Central memory CD8-positive, alpha-beta T cell (primary cell): ENCODE measurements at regions not wholly inside any gene's neighbourhood (a gene's known extent, or its start where the extent isn't known, plus 50 kb on each side); places are given as distances from the start of the nearest gene placed in this dataset.

Experiments
- ATAC-seq: fragments of 150-1000 bp; cut with Tn5 transposase; replicated peaks from 2 replicates; pipeline ENCODE4 v1.10.0; 2022; ENCODE audit warnings: mild to moderate bottlenecking, moderate FRiP score, moderate number of reproducible peaks; ENCODE audit not compliant: poor library complexity, severe bottlenecking; ENCODE audit errors: extremely low read depth
- DNase-seq, 2 donors: peaks; one replicate each; pipeline ENCODE4 v3.0.0; 2021; ENCODE audit warnings: low spot score in 2 of 2
- H3K27ac Mint-ChIP-seq: one replicate; pipeline ENCODE4 v1.8.0; 2022; ENCODE audit warnings: low read depth, mild to moderate bottlenecking, moderate library complexity, mixed read lengths
- H3K27me3 Mint-ChIP-seq: one replicate; pipeline ENCODE4 v1.8.0; 2022; ENCODE audit warnings: mixed read lengths
- H3K36me3 Mint-ChIP-seq: one replicate; pipeline ENCODE4 v1.8.0; 2022; ENCODE audit warnings: mild to moderate bottlenecking, moderate library complexity, mixed read lengths; ENCODE audit not compliant: insufficient read depth
- H3K4me1 Mint-ChIP-seq: one replicate; pipeline ENCODE4 v1.8.0; 2022; ENCODE audit warnings: mixed read lengths
- H3K4me3 Mint-ChIP-seq: one replicate; pipeline ENCODE4 v1.8.0; 2022; ENCODE audit warnings: mild to moderate bottlenecking, moderate library complexity, mixed read lengths
- H3K9me3 Mint-ChIP-seq: one replicate; pipeline ENCODE4 v1.8.0; 2022; ENCODE audit warnings: mixed read lengths

DNA sequence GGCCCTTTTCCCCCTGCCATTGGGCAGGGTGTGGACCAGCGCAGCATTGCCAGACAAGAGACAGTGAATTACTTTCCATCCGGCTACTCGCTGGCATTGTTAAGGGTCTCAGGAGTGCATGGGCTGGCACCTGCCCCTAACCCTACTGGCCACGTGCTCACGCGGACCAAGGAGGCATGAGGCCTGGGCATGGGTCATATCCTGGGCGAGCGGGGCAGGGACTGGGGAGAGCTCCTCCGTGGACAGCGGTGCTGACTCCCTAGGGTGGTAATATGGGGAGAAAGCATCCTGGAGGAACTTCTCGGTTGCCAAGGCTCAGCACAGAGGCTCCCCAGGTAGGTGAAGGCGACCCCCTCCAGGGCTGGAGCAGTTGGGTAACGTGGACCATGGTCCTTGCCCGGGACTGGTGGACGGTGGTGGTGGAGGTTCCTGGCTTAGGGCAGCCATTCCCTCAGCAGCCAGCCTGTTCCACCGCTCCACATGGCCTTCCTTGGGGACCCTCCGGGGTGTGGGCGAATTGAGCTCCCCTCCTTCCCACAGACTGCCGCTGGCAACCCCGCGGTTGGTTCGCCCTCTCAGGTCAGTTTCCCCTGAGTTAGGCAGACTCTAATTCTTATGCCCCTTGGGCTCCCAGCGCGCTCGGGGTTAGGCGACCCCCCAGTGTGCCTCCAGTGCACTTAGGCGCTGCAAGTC lies 465.1 kb downstream of the SLITRK5 start:
- Mint-ChIP-seq H3K27me3 (no peaks in the 10 kb centered on the region), H3K4me1 (no peaks in the 10 kb centered on the region), H3K9me3 (peaks cover 22% of the 10 kb centered on the region), H3K36me3 (no peaks in the 10 kb centered on the region), H3K4me3 (no peak overlapping the region), H3K27ac (no peak overlapping the region)
- no peak for ATAC-seq
- no peak for DNase-seq

- Mint-ChIP-seq H3K4me1 (no peaks in the 10 kb centered on the region), H3K9me3 (peaks cover 14% of the 10 kb centered on the region), H3K4me3 (no peak overlapping the region), H3K27me3 (no peaks in the 10 kb centered on the region), H3K27ac (no peak overlapping the region), H3K36me3 (no peaks in the 10 kb centered on the region)
- no peak for DNase-seq
- no peak for ATAC-seq
Measured at GRCh38 chr13:88142653-88143052, 471.5 kb downstream of the SLITRK5 start.

GRCh38 chr13:88144580-88144979 lies 473.4 kb downstream of the SLITRK5 start:
- Mint-ChIP-seq H3K36me3 (no peaks in the 10 kb centered on the region), H3K9me3 (peaks cover 14% of the 10 kb centered on the region), H3K27ac (no peak overlapping the region), H3K4me1 (no peaks in the 10 kb centered on the region), H3K4me3 (no peak overlapping the region), H3K27me3 (no peaks in the 10 kb centered on the region)
- ATAC-seq (no peak), DNase-seq (no peak)

DNA sequence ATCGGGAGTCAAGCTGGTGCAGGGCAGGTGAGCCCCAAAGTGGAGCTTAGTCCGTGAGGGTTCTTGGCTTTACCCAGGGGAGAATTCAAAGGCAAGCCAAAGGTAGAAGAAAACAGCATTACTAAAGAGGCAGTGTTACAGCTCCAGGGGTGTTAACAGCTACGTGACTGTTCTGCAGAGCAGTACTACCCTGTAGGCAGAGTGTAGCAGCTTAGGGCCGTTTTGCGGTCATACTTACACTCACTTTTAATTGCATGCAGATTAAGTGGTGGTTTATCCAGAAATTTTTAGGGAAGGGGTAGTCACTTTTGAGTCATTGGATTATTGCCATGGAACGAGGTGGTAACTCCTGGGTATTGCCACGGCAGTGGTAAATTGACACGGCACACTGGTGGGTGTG lies 482.2 kb downstream of the SLITRK5 start:
- Mint-ChIP-seq H3K9me3 (peaks cover 16% of the 10 kb centered on the region), H3K27me3 (no peaks in the 10 kb centered on the region), H3K27ac (no peak overlapping the region), H3K4me1 (no peaks in the 10 kb centered on the region), H3K4me3 (no peak overlapping the region), H3K36me3 (no peaks in the 10 kb centered on the region)
- ATAC-seq (no peak), DNase-seq (no peak)

DNA sequence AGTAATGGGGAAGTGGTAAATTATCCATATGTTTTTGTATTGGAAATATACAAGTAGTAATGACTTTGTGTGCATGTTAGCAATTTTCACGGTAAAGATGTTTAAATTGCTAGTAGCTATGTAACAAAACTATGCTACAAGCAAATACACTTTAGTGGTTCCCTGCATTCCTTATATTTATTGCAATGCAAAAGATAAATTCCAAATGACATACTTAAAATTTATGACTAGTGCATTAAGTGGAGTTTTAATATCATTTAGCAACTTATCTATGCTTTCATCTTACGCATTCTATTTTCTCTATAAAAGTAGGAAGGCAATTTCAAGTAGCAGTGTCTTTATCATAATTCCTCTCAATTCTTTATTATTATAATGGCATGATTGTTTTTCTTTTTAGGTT lies 482.8 kb downstream of the SLITRK5 start:
- DNase-seq: no peak
- Mint-ChIP-seq H3K27me3 (no peaks in the 10 kb centered on the region), H3K27ac (no peak overlapping the region), H3K4me1 (no peaks in the 10 kb centered on the region), H3K36me3 (no peaks in the 10 kb centered on the region), H3K9me3 (peaks cover 16% of the 10 kb centered on the region), H3K4me3 (no peak overlapping the region)
- ATAC-seq: no peak

DNA sequence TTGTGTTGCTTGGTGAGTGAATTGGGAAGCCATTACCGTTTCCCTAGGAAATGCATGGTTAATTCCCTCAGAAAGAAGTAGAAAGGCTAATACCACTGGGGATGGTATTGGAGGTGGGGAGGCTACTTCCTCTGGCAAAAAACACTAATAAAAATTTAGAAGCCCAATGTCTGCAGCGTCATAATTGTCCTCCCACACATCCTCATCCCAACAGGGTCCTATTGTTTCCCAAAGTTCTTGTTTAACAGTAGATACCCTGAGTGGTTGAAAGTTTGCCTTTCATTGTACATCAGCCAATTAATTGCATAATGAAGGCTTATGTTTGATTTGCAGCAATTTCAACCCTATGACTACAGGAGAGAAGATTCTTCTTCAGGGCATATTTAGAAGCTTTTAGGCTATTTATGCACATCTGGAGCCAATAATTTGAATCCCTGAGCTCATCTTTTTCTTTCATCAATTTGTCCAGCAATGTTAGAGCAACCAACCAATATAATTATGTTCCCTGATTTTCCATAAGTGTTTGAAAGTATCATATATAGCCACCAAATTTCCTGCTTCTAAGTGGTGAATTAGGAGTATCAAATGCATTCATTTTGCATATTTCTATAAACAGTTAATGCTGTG lies 491.0 kb downstream of the SLITRK5 start:
- ATAC-seq: no peak
- Mint-ChIP-seq H3K4me3 (no peak overlapping the region), H3K4me1 (no peaks in the 10 kb centered on the region), H3K27ac (no peak overlapping the region), H3K27me3 (no peaks in the 10 kb centered on the region), H3K9me3 (peaks cover 27% of the 10 kb centered on the region), H3K36me3 (peaks cover 2% of the 10 kb centered on the region)
- DNase-seq: no peak

DNA sequence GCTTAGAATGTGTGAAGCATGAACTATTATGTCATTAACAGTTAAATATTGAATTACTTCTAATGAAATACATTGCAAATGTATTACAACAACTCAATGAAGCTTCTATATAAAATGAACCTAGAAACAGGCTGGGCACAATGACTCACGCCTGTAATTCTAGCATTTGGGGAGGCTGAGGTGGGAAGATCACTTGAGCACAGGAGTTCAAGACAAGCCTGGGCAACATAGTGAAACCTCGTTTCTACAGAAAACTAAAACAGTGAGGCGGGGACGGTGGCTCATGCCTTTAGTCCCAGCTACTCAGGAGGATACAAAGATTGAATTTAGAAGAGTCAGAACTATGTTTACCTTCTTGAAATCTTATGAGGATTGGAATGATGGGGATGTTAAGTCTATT lies 505.1 kb downstream of the SLITRK5 start:
- no peaks in the 10 kb centered on the region for H3K36me3 Mint-ChIP-seq
- H3K27ac Mint-ChIP-seq: no peak overlapping the region
- no peak for DNase-seq
- no peaks in the 10 kb centered on the region for H3K27me3 Mint-ChIP-seq
- no peak overlapping the region for H3K4me3 Mint-ChIP-seq
- no peaks in the 10 kb centered on the region for H3K4me1 Mint-ChIP-seq
- ATAC-seq: no peak
- H3K9me3 Mint-ChIP-seq: no peaks in the 10 kb centered on the region

DNA sequence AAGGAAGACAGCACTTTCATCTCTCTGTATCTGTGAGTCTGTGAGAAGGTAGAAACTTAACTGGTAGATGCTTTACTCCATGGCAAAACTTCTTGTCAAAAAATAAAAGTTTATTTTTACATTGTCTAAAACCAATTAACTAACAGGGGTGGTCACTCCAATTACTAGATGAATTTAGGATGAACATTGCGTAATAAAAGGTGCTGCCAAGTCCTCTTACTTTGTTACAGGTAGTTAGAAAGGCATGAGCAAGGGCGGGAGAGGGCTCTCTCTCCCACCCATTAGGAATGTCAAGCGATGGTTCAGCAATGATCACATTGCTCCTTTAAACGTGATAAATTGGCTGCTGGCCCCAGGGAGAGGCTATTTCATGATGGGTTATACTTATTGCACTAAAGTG lies 512.3 kb downstream of the SLITRK5 start:
- no peak for DNase-seq
- no peaks in the 10 kb centered on the region for H3K4me1 Mint-ChIP-seq
- H3K27ac Mint-ChIP-seq: no peak overlapping the region
- no peak for ATAC-seq
- no peaks in the 10 kb centered on the region for H3K9me3 Mint-ChIP-seq
- H3K27me3 Mint-ChIP-seq: no peaks in the 10 kb centered on the region
- no peak overlapping the region for H3K4me3 Mint-ChIP-seq
- no peaks in the 10 kb centered on the region for H3K36me3 Mint-ChIP-seq

DNA sequence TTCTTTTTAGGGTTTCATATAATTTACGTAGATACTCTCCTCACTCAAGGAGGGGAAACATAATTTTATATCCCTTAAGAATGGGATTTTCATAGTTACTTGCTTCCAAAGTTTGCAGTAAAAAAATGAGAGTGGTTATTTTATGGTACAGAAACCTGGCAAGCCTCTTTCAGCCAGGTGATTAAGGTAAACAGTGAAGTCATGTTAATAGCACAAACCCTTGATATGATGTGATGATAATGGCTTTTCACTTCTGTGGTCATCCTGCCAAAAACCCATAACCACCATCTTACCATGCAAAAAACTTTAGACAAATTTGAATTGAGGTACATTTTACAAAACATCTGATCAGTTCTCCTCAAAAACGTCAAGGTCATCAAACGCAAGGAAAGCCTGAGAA lies 517.8 kb downstream of the SLITRK5 start:
- DNase-seq (no peak), ATAC-seq (no peak)
- Mint-ChIP-seq H3K4me3 (no peak overlapping the region), H3K36me3 (no peaks in the 10 kb centered on the region), H3K27me3 (no peaks in the 10 kb centered on the region), H3K27ac (no peak overlapping the region), H3K9me3 (peaks cover 8% of the 10 kb centered on the region), H3K4me1 (no peaks in the 10 kb centered on the region)

DNA sequence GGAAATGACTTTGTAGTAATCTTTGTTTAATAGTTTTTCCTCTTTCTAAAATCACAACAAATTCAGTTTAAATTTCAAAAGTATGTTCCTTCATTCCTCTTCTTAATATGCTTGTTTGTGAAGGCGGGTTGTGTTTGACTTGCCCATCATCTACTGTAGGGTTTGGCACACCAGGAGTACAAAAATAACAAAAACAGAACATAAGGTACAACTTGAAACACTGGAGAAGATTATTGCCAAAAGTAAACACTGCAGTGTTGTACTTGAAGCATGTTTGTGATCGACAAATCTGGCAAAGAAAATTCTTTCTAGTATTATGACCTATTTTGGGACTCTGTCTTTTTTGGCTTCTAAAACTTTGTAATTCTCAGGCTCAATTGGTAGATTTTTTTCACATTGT lies 518.6 kb downstream of the SLITRK5 start:
- H3K27ac Mint-ChIP-seq: no peak overlapping the region

DNA sequence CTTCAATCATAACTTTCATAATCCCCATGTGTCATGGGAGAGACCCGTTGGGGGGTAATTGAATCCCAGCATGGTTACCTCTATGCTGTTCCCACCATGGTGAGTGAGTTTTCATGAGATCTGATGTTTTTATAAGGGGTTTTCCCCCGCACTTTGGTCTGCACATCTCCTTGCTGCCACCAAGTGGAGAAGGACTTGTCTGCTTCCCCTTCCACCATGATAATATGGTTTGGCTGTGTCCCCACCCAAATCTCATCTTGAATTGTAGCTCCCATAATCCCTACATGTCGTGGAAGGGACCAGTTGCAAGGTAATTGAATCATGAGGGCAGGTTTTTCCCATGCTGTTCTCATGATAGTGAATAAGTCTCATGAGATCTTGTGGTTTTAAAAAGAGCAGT lies 524.9 kb downstream of the SLITRK5 start:
- no peak overlapping the region for H3K27ac Mint-ChIP-seq
- DNase-seq (no peak), ATAC-seq (no peak)
- H3K4me1 Mint-ChIP-seq: no peaks in the 10 kb centered on the region
- H3K4me3 Mint-ChIP-seq: no peak overlapping the region
- peaks cover 25% of the 10 kb centered on the region for H3K9me3 Mint-ChIP-seq
- H3K36me3 Mint-ChIP-seq: peaks cover 2% of the 10 kb centered on the region
- H3K27me3 Mint-ChIP-seq: no peaks in the 10 kb centered on the region

More for the DNA sequence above, 518.6 kb downstream of the SLITRK5 start:
- H3K4me1 Mint-ChIP-seq: no peaks in the 10 kb centered on the region
- H3K36me3 Mint-ChIP-seq: no peaks in the 10 kb centered on the region
- ATAC-seq (no peak), DNase-seq (no peak)
- no peak overlapping the region for H3K4me3 Mint-ChIP-seq
- no peaks in the 10 kb centered on the region for H3K27me3 Mint-ChIP-seq
- peaks cover 8% of the 10 kb centered on the region for H3K9me3 Mint-ChIP-seq

DNA sequence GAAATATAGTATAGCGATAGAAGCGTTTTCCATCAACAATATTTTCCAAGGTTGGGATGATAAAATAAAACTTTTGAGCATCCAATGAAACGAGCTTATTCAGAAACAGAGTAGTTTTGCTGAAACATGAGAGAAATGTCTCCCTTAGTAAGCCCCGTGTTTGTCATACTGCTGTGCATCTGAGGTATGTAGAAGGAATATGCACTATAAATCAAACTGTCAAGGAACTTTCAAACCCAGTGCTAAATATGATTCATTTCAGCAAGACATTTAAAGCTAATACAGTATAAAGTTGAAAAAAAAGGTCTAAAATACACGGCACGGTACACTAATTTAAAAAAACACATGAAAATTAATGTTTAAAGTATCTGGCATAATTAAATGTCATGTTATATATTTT lies 546.2 kb downstream of the SLITRK5 start:
- H3K4me1 Mint-ChIP-seq: no peaks in the 10 kb centered on the region
- no peak overlapping the region for H3K4me3 Mint-ChIP-seq
- ATAC-seq: no peak
- H3K27ac Mint-ChIP-seq: no peak overlapping the region
- no peaks in the 10 kb centered on the region for H3K36me3 Mint-ChIP-seq
- H3K9me3 Mint-ChIP-seq: peaks cover 10% of the 10 kb centered on the region
- no peak for DNase-seq
- H3K27me3 Mint-ChIP-seq: no peaks in the 10 kb centered on the region

DNA sequence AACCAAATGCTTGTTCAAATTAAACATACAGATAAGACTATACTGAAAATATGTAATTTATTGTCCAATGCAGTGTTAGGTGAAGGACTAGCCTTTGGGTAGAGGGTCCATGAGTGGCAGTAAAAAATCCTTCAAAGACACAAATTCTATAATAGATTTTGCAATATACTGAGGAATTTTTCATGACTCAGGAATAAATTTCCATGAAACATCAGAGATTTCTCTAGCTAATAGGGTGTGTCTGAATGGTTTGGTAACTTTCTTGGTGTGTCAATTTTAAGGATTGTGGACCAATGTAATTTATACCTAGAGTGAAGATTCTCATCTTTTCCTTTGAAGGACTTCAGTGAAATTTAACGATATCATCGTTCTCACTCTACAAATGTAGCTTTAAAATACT lies 546.7 kb downstream of the SLITRK5 start:
- Mint-ChIP-seq H3K36me3 (no peaks in the 10 kb centered on the region), H3K4me1 (no peaks in the 10 kb centered on the region), H3K27me3 (no peaks in the 10 kb centered on the region), H3K9me3 (peaks cover 10% of the 10 kb centered on the region), H3K27ac (no peak overlapping the region), H3K4me3 (no peak overlapping the region)
- ATAC-seq (no peak), DNase-seq (no peak)
